ENCODE measurements at regions not wholly inside any gene's neighbourhood (a gene's known extent, or its start where the extent isn't known, plus 50 kb on each side); places are given as distances from the start of the nearest gene placed in this dataset.

- no peak for DNase-seq (ENCODE audit: low read depth)
These were observed 241.3 kb upstream of the LCORL start for GRCh38 chr4:18262832-18263231.

DNA sequence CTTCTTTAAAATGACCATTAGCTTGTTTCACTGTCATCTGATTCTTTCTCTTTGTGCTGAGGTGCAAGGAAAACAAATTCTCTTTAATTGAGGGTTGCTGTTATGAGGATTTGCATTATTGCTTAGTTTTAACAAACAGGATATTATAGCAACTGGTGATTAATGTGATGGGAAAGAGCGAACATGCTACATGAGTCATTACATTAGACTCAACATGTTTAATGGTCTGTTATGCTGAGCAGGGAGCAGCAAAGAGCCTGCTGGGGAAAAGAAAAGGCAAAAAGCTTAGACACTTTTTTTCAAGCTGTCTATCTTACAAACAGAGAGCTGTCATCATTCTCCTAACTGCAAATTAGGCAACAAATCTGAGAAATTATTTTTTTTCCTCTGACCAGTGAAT lies 230.5 kb upstream of the LCORL start:
- no peak for DNase-seq (ENCODE audit: low read depth)

- DNase-seq (ENCODE audit: low read depth): no peak
These were observed 229.0 kb upstream of the LCORL start for GRCh38 chr4:18250564-18250963.

DNA sequence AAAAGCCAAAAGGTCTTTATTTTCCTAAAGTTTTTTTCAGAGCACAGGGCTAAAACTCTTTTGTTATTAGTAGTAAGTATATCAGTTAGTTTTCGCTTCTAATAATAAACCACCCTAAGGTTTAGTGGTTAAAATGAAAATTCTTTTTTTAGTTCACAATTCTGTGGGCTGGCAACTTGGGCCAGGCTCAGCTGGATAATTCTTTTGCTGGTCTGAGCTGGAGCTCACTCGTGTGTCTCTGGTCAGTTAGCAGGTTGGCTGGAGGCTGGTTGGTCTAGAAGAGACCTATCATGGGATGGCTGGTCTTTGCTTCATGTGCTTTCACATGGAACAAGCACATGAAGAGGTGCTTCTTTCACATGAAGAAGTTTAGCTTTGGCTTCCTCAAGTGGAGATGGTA lies 227.1 kb upstream of the LCORL start:
- DNase-seq (ENCODE audit: low read depth): no peak

DNA sequence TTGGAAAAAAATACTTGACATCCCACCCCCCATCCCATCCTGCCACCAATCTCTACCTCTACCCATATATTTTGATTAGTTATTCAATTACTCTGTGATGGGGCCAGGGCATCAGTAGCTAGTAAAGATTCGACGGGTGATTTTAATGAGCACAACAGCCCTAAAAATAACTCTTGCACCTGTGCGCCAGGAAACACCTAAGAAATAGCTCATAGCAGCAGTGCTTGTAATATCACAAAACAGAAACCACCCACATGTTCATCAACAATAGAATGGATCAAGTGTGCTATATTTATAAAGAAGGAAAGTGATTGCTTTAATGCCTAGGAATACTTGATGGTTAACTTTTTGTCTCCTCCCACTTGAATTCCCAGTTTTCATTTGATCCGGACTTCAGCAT lies 225.6 kb upstream of the LCORL start:
- no peak for DNase-seq (ENCODE audit: low read depth)

- DNase-seq (ENCODE audit: low read depth): no peak
These were observed 221.6 kb upstream of the LCORL start for GRCh38 chr4:18242919-18243693.

DNA sequence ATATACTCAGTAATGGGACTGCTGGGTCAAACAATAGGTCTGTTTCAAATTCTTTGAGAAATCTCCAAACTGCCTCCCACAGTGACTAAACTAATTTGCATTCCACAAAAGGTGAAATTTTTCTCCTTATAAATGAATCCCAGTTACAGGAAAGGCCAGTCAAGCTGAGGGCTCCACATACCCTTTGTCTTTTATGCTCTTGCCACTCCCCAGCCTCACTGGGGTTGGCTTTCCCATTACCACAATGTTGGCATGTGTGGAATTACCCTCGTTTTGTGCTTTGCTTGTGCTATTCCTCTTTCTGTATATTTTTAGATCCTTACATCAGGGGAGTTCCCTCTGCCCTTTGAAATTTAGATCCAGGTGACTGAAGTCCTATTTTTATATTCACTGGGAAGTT lies 220.2 kb upstream of the LCORL start:
- DNase-seq (ENCODE audit: low read depth): no peak

DNA sequence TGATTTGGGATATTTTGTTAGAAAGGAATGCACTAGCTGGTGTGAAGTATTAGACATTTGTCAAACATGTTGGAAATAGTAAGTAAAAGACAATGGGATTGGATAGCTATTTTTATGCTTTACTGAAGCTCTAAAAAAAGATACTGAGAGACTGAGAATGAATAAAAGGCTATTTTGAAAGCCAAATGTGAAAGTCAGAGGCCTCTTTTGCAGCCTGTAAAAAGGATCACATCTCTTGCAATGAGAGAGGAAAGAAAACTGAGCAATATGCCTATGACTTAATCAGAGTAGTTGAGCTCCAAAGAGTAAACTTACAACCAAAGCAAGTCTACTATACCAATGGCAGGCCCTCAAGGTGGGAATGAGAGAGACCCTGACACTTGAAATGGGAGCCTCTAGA lies 212.6 kb upstream of the LCORL start:
- no peak for DNase-seq (ENCODE audit: low read depth)

GRCh38 chr4:18231726-18232125 lies 210.2 kb upstream of the LCORL start:
- DNase-seq (ENCODE audit: low read depth): no peak

DNA sequence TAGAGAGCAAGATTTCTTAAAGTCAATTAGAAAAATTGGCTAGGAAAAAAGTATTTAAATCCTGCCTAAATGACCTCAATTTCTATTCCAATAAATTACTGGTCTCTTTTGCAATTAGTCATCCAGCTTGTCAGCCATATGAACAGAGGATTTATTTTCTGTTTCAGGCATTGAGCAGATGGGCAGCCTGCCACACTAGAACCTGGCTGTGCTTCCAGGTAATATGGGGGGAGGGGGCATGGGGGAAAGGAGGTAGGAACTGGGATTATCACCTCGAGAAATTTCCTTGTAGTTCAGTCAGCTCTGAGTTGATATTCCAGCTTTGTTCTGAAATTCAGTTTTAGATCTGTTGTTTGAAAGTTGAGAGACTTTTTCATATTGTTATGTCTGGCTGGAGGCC lies 206.3 kb upstream of the LCORL start:
- no peak for DNase-seq (ENCODE audit: low read depth)

DNA sequence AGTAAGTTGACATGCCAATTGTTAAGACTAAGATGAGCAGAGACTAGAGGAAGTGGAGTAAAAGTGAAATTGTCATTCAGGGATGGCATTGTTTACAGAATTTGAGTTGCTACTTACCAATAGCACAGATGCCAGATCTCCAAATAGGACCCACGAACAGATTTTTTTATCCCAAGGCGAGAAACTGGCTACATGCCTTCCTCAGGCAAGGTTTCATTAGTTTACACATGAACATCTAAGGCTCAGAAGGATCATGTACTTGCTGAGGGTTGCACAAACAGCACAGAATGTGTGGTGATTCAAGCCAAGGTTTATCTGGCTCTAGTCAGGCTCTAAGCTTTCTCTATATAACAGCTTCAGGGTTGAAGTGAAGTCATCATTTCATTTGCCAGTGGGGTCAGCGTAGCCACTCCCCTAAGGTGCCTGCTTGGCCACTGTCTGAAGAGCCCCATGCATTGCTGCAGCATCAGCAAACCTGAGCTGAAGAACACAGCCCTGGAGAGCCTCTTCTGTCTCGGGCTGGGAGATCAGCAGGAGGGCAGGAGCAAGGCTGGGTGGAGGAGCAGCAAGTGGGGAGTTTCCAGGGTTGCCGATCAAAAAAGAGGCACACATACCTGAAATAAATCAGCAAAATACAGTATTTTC lies 193.0 kb upstream of the LCORL start:
- no peak for DNase-seq (ENCODE audit: low read depth)

- no peak for DNase-seq (ENCODE audit: low read depth)
These were observed 192.1 kb upstream of the LCORL start for GRCh38 chr4:18213576-18214198.

DNA sequence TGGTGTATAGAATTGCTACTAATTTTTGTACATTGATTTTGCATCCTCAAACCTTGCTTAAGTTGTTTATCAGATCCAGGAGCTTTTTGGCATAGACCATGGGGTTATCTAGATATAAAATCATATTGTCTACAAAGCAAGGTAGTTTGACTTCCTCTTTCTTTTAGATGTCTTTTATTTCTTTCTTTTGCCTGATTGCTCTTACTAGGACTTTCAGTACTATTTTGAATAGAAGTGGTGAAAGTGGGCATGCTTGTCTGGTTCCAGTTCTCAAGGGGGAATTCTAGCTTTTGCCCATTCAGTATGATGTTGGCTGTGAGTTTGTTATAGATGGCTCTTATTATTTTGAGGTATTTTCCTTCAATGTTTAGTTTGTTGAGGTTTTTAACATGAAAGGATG lies 187.9 kb upstream of the LCORL start:
- DNase-seq (ENCODE audit: low read depth): no peak

DNA sequence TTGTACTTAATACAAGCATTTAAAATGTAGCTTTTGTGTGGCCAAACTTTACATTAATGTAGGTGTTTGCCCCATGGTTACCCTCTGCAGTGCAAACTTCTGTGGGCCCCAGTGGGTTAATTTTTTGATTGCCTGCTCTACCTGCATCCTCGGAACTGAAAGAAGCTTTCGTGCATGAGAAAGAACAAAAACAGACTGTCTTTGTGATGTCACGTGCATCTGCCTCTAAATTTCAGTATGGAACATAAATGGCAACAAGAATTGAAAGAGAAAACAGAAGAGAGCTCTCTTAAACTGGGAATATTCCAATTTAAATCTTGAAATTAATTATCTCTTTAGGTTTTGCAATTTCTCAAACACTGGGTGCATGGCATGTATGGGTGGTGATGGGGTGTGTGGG lies 182.4 kb upstream of the LCORL start:
- DNase-seq (ENCODE audit: low read depth): no peak

DNA sequence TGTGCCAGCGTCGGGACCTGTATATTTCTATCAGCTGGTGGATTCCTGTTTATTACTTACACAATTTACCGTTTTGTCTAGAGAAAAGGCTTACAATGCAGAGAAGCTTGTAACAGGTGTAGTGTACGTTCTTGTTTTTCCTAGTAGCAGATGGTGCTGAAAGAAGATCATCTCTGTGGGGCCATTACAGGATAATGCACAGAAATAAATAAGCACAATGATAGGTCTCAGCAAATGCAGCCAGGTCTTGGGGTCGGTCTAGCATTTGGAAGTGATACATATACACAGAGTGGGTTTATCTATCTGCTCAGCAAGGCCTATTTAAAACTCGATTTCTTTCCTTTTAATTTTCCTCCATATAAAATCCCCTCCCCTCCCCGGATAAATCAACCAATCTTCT lies 180.9 kb upstream of the LCORL start:
- no peak for DNase-seq (ENCODE audit: low read depth)

DNA sequence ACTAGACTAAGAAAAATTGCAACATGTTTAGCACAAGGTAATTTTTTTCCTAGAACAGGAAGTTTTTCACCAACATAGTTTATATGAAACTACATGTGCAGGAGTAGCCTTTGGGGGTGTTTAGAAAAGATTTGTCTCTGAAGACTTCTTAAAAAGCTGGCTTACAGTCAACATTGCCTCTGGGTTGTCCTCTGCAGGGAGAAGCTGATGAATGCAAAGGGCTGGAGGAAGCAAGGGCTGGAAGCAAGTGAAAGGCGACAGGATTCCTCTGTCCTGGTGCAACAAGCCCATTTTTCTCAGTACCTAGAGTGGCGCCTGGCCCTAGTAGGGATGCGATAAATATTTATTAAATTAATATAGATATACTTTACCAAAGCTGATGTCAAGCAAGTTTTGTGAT lies 180.3 kb upstream of the LCORL start:
- DNase-seq (ENCODE audit: low read depth): no peak

GRCh38 chr4:18198653-18199052 lies 177.1 kb upstream of the LCORL start:
- DNase-seq (ENCODE audit: low read depth): no peak

- DNase-seq (ENCODE audit: low read depth): no peak
These were observed 175.9 kb upstream of the LCORL start for GRCh38 chr4:18197467-18197866.

- DNase-seq (ENCODE audit: low read depth): no peak
These were observed 172.7 kb upstream of the LCORL start for GRCh38 chr4:18194278-18194677.

- no peak for DNase-seq (ENCODE audit: low read depth)
These were observed 171.3 kb upstream of the LCORL start for GRCh38 chr4:18192901-18193300.

DNA sequence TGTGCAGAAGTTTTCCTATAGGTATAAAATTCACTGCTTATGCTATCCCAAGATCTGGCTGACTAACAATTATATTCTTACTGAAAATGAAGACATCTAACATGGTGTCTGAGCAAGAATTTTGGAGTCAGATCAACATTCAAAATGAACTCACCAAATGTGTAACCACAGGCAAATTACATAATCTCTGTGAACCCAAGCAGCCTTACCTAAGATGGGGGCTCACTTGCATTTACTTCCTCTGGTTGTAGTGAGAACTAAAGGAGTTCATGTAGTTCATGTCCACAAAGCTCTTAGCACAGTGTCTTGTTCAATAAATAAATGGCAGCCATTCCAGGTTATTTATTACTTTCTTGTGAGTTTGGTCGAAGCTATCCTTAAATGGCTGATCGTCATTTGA lies 163.9 kb upstream of the LCORL start:
- no peak for DNase-seq (ENCODE audit: low read depth)

DNA sequence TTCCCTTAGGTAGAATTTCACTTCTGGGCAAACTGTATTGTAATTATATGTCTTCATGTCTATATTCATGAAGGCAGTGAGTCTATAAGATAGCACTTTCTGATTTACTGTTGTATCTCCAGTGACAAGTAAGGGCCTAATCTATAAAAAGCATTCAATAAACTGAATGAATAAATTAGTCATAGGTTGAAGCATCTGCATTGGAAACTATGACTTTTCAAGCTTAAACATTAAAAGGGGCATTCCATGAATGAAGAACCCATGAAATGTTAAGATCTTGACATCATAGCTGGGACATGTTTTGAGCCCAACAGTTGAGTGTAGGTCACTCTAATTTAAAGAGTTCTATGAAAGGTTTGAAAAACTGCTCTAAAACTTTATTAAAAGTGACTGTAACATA lies 159.3 kb upstream of the LCORL start:
- DNase-seq (ENCODE audit: low read depth): no peak

- DNase-seq (ENCODE audit: low read depth): no peak
These were observed 158.6 kb upstream of the LCORL start for GRCh38 chr4:18180122-18180521.

GRCh38 chr4:18171896-18172295 lies 150.3 kb upstream of the LCORL start:
- DNase-seq (ENCODE audit: low read depth): no peak
